HG03135 (cell line): ENCODE measurements at regions not wholly inside any gene's neighbourhood (a gene's known extent, or its start where the extent isn't known, plus 50 kb on each side); places are given as distances from the start of the nearest gene placed in this dataset.

Experiments used
- ATAC-seq: cut with Tn5 transposase; IDR thresholded peaks from one replicate; pipeline ENCODE4 v1.9.1; 2021; ENCODE audit warnings: mild to moderate bottlenecking, moderate library complexity; ENCODE audit not compliant: unreplicated experiment

GRCh38 chr14:38425324-38425976, 169.6 kb upstream of the CLEC14A start:
- no peak for ATAC-seq

DNA sequence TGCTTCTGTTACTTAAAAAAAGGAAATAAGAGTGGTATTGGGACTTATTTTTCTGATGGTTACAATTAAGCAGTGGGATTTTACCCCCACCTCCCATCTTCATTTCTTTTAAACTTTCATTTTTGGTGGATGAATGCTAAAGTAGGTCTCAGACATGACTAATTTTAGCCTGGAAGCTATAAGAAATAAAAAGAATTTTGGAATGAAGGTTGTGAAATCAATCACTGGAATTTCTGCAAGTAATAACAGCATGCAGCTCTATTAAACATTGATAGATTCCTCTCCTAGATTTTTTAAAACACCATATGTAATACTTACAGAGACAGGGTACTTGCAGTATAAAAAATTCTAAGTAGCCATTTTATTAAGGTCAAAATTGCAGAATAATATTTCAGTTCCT, 164.2 kb upstream of the CLEC14A start:
- ATAC-seq = no peak

DNA sequence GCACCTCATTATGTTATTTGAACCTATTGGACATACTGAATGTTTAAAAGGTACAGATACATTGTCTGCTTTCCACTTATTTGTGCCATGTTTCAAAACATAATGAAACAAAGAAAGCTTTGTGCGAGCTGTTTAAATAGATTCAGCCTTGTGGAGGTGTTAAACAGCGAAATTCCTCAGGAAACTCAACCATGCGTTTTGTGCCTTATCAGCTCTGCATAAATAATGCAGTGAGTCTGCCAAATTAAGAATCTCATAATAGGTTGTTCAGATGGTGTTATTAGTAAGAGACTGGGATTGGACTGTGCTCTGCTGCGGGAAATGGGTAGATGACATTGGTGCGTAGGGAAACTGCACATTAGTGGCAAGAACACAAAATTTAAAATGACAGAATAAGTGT, 163.7 kb upstream of the CLEC14A start:
- no peak for ATAC-seq

GRCh38 chr14:38412654-38413053, 156.8 kb upstream of the CLEC14A start:
- ATAC-seq = no peak

GRCh38 chr14:38410442-38410841, 154.5 kb upstream of the CLEC14A start:
- no peak for ATAC-seq

GRCh38 chr14:38409071-38409705, 153.3 kb upstream of the CLEC14A start:
- ATAC-seq = no peak

GRCh38 chr14:38405851-38406635, 150.2 kb upstream of the CLEC14A start:
- ATAC-seq = no peak

- ATAC-seq = no peak
These were observed 148.7 kb upstream of the CLEC14A start for GRCh38 chr14:38404616-38405015.

DNA sequence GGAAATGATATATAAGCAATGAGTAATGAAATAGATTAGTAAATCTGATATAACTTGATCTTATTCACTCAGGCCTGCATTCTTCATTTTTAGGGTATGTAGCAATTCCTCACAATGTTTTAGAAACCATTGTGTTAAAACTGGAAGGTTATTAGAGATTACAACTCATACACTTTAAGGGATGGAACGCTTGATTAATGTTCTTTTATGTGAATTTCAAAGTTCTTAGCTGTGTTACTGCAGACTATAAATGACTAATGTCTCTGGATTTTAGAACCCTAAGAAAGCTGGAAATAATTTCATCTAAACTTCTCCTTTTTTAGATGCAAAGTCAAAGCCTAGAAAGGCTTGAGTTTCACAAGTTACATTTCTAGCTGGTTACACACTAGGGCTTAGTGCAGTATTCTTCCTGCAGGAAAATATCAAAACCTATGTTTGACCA, 148.2 kb upstream of the CLEC14A start:
- no peak for ATAC-seq

- ATAC-seq = no peak
These were observed 144.9 kb upstream of the CLEC14A start for GRCh38 chr14:38400751-38401150.

GRCh38 chr14:38399652-38400051, 143.8 kb upstream of the CLEC14A start:
- no peak for ATAC-seq

DNA sequence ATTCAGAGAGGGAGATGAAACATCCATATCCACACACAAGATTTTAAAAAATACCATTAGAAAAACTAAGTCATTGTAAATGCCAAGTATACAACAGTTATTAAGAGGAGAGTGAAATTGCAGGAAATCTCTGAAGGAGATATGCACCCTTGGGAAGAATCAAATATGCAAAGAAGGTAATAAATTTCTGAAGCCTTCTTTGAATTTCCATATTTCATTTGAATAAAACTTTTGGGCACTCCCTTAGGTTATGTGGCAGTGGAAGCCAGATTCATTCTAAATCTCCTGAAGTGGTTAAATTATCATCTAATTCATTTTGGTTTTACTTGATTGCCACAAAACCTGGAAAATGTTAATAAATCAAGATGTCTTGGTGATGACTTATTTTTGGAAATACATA, 138.9 kb upstream of the CLEC14A start:
- ATAC-seq = no peak

DNA sequence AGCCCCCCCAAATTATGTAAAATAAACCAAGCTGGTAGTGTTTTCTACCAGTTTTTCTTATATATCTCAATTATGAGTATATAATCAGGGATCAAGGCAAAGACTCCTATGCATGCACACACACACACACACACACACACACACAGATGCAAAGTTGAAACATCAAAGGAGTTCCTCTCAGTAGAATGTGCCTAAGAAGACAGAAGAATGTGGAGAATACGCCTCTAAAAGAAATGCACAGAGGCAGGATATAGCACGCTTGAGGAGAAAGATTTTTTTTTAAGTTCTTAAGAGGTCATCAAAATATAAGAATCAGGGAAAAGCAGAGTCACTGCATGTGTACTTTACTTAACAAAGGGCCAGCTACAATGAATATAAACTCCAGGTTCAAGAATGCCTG, 138.2 kb upstream of the CLEC14A start:
- no peak for ATAC-seq

DNA sequence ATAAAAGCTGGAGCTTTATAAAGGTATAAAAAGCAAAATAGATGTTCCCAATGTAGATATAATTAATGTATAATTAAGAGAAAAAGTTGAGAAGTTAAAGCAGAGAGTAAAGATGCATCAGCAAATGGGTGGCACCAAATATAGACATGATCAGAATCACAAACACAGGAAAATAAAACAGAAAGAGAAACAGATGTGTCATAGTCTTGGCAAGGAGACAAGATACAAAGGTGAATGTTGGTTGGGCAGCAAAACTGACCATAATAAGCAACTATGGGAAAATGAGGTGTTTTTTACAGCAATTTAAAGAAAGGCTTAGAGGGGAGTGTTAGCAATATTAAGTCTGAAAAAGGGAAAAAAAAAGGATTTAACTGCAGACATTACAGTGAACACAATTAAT, 135.4 kb upstream of the CLEC14A start:
- ATAC-seq = no peak

GRCh38 chr14:38389681-38390080, 133.8 kb upstream of the CLEC14A start:
- ATAC-seq = no peak

DNA sequence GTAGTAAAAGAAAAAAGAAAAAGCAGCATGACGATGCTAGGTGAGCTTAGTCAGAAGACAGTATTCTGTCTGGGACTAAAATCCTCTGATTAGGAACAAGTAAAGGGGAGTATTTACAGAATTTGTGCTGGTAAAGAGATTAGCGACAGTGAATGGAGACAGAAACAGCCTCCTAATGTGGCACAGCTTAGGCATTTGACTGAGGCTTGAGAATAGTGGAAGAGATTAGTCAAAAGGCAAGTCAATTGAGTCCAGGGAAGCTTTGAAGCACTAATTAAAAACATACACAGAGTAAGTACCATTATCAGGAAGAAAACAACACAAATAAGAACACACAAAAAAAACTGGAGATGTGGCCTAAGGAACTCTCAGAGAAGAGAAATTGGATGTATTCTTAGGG, 131.9 kb upstream of the CLEC14A start:
- ATAC-seq = no peak

DNA sequence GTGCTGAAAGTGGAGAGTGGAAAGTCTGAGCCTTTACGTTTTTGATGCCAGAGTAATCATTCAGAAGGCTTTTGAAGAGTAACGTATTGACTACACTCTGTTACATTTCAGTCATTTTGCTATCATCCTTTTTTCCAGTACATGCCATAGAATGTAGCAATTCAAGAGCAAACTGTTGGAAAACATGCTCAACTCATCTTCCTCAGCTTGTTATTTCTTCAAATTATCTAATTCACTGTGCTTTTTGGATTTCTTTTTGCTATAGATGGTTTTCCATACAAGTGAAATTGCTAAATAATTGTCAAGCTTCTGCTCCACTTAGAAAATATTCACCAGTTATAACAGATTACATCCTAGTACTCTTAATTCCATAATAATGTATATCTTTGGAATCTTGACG, 129.9 kb upstream of the CLEC14A start:
- ATAC-seq = no peak

- no peak for ATAC-seq
These were observed 129.4 kb upstream of the CLEC14A start for GRCh38 chr14:38385343-38385742.

DNA sequence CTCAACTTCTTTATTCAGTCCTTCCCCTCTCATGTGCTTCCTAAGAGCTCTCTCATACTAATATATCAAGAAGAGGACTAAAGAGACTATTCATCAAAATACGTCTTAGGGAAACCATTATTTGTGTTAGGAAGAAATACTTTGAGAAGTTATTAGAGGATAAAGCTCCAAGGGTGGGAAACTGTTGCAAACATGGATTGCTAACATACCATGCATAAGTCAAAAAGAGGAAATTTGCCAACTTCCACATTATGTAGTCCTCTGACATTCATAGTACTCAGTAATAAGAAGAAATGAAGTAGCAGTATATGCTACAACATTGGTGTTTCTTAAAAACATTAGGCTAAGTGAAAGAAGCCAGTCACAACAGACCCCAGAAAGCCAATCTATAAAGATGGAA, 128.8 kb upstream of the CLEC14A start:
- ATAC-seq = no peak

DNA sequence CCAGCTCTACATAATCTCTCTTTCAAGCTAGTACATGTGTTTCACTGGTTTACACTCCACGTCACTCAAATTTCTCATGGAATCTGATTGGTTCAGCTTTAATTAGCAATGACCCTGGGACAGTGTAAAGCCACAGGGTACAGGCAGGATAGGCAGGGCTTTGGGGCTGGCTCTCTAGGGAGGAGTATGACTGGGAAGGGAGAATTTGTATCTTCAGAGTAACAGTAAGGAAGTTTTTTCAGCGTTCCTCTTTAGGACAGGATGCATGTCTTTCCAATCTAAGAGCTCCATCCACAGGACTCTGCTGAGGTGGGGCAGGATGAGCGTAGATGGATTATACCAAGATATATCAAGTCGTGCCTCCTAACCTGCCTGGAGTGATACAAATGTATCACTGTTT, 112.0 kb upstream of the CLEC14A start:
- ATAC-seq = no peak

DNA sequence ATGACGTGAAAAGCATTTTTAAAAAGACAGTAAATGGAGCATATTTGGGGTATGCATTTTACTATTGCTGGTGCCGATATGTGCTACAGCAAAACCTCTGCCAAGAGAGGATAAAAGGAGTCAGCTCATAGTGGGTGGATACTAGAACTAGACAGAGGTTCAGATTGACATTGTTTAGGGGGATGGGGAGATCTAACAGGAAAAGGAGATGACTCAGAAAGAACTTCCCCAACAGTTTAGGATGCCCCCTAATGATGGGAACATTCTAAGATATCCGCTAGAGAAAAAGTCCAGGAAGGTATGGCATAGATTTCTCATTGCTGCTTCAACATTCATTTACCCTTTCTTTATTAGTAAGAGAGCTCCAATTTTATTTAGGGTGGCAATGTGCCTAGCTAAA, 110.5 kb upstream of the CLEC14A start:
- no peak for ATAC-seq

DNA sequence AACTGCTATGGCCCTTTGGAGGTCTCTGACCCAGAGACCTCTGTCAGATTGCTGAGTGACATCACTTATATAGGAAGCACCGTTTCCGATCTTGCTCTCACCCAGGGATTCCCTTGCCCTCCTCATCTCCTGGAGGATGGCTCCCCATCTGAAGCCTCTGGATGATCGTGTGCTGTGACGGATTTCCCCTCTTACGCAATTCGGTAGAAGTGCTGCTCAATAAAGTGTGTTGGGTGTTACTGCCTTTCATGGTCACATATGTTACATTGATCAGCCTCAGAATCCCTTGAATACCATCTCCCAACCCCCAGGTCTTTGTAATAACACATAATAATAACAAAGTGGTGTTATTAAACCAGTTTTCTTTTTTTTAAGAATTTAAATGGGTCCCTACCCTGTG, 107.3 kb upstream of the CLEC14A start:
- no peak for ATAC-seq
